ENCODE measurements at regions not wholly inside any gene's neighbourhood (a gene's known extent, or its start where the extent isn't known, plus 50 kb on each side); places are given as distances from the start of the nearest gene placed in this dataset.

- Histone ChIP-seq H4K91ac (ENCODE audit: insufficient read length, low read depth, low read length) (no peak overlapping the region), H3K79me1 (ENCODE audit: insufficient read depth, low read depth, low read length, poor library complexity, severe bottlenecking) (no peaks in the 10 kb centered on the region), H2AK5ac (ENCODE audit: insufficient read length, low read length) (no peak overlapping the region), H4K20me1 (ENCODE audit: control insufficient read depth, insufficient read depth, insufficient read length) (no peaks in the 10 kb centered on the region), H3T11ph (ENCODE audit: low read length) (no peak overlapping the region), H3K4me2 (ENCODE audit: insufficient read depth, insufficient read length, low read length) (no peak overlapping the region), H3K27me3 (ENCODE audit: insufficient read depth, low read length) (no peaks in the 10 kb centered on the region), H3K79me2 (ENCODE audit: insufficient read depth, low read length) (no peaks in the 10 kb centered on the region), H2BK120ac (ENCODE audit: low read depth, low read length, poor library complexity, severe bottlenecking) (no peak overlapping the region), H3K9ac (ENCODE audit: extremely low read depth, insufficient read length, low read length) (no peak overlapping the region), H3K56ac (ENCODE audit: insufficient read length, low read depth, low read length) (no peak overlapping the region), H4K5ac (ENCODE audit: insufficient read length, low read depth, low read length) (no peak overlapping the region), H3K4me1 (ENCODE audit: insufficient read depth, low read length) (peaks cover 4% of the 10 kb centered on the region; the same call in 1 of the 2 replicates), H4K8ac (replicated peaks; ENCODE audit: insufficient read length, low read depth, low read length) (no peak overlapping the region), H3K27ac (ENCODE audit: insufficient read length, low read depth, low read length) (no peak overlapping the region), H2BK20ac (ENCODE audit: low read depth, low read length, poor library complexity, severe bottlenecking) (no peak overlapping the region), H2BK15ac (ENCODE audit: low read depth, low read length) (no peak overlapping the region), H2BK5ac (ENCODE audit: insufficient read length, low read length) (no peak overlapping the region), H3K23me2 (ENCODE audit: insufficient read length, low read depth, low read length, poor library complexity, severe bottlenecking) (no peaks in the 10 kb centered on the region), H2AFZ (ENCODE audit: low read length) (no peak overlapping the region), H3K23ac (ENCODE audit: insufficient read length, low read depth, low read length) (no peak overlapping the region), H3K9me3 (ENCODE audit: control insufficient read depth, low read depth, low read length) (no peaks in the 10 kb centered on the region), H3K14ac (ENCODE audit: insufficient read depth, low read length) (no peak overlapping the region), H3K18ac (ENCODE audit: insufficient read length, low read depth, low read length) (no peak overlapping the region), H3K4ac (ENCODE audit: low read depth, low read length) (no peak overlapping the region), H2BK12ac (ENCODE audit: insufficient read length, low read depth, low read length) (no peak overlapping the region)
- H3K9me3 Mint-ChIP-seq: no peaks in the 10 kb centered on the region
- no peak for TF ChIP-seq CTCF (conservative IDR thresholded peaks at IDR 0.05)
- DNase-seq: no peak
- H3K4me3 Mint-ChIP-seq: no peak overlapping the region
- H3K27ac Mint-ChIP-seq: no peak overlapping the region
- H3K4me1 Mint-ChIP-seq: peaks cover 29 to 30% of the 10 kb centered on the region in 2 experiments
- no peaks in the 10 kb centered on the region for H3K36me3 Mint-ChIP-seq (ENCODE audit: insufficient read depth in 1 of 3, low read depth in 3 of 3)
- H3K27me3 Mint-ChIP-seq (ENCODE audit: low read depth): no peaks in the 10 kb centered on the region
- WGBS (ENCODE audit: extremely low coverage, insufficient read length, low lambda C conversion rate): no CpG with 5 or more reads among the region's 4 CpGs
Measured at GRCh38 chr9:18109675-18110074, 364.3 kb upstream of the ADAMTSL1 start.
